ENCODE measurements at regions not wholly inside any gene's neighbourhood (a gene's known extent, or its start where the extent isn't known, plus 50 kb on each side); places are given as distances from the start of the nearest gene placed in this dataset.

GRCh38 chr1:5484451-5485165, 507.6 kb downstream of the NPHP4 start:
- intact Hi-C loops (cut with DNase I), result loop anchor here (1.0 kb wide), 1 partner anchor 25 kb away; no protein-coding TSS in a partner anchor
- DNase-seq (ENCODE audit: low spot score) (no peak), ATAC-seq (peak; percentile 33)

- no peak for ATAC-seq
- intact Hi-C loops (cut with DNase I), result no loop called here
- DNase-seq (ENCODE audit: low spot score), result no peak
Observed at GRCh38 chr1:5481889-5482288, 510.3 kb downstream of the NPHP4 start.

- intact Hi-C loops (cut with DNase I), result no loop called here
- DNase-seq (ENCODE audit: low spot score) (no peak), ATAC-seq (no peak)
Observed at GRCh38 chr1:5480906-5481305, 511.3 kb downstream of the NPHP4 start.

- intact Hi-C loops (cut with DNase I), result no loop called here
- ATAC-seq (no peak), DNase-seq (ENCODE audit: low spot score) (no peak)
Observed at GRCh38 chr1:5479876-5480646, 512.2 kb downstream of the NPHP4 start.

- ATAC-seq (no peak), DNase-seq (ENCODE audit: low spot score) (no peak)
Observed at GRCh38 chr1:5478961-5479360, 513.3 kb downstream of the NPHP4 start.

GRCh38 chr1:5478156-5478695, 514.0 kb downstream of the NPHP4 start:
- intact Hi-C loops (cut with DNase I), result no loop called here
- DNase-seq (ENCODE audit: low spot score) (no peak), ATAC-seq (no peak)

More at GRCh38 chr1:5478961-5479360, 513.3 kb downstream of the NPHP4 start:
- intact Hi-C loops (cut with DNase I), result no loop called here

GRCh38 chr1:5477716-5478115, 514.5 kb downstream of the NPHP4 start:
- DNase-seq (ENCODE audit: low spot score) (no peak), ATAC-seq (peak; percentile 72)
- intact Hi-C loops (cut with DNase I), result no loop called here

GRCh38 chr1:5475572-5475971, 516.7 kb downstream of the NPHP4 start:
- intact Hi-C loops (cut with DNase I), result no loop called here
- no peak for ATAC-seq
- DNase-seq (ENCODE audit: low spot score), result no peak

GRCh38 chr1:5473268-5473667, 519.0 kb downstream of the NPHP4 start:
- intact Hi-C loops (cut with DNase I), result no loop called here
- DNase-seq (ENCODE audit: low spot score) (no peak), ATAC-seq (no peak)

- ATAC-seq (no peak), DNase-seq (ENCODE audit: low spot score) (no peak)
- intact Hi-C loops (cut with DNase I), result no loop called here
Observed at GRCh38 chr1:5466487-5466886, 525.7 kb downstream of the NPHP4 start.

GRCh38 chr1:5465281-5465711, 526.9 kb downstream of the NPHP4 start:
- DNase-seq (ENCODE audit: low spot score) (no peak), ATAC-seq (no peak)
- intact Hi-C loops (cut with DNase I), result no loop called here

GRCh38 chr1:5464366-5464765, 527.9 kb downstream of the NPHP4 start:
- ATAC-seq (no peak), DNase-seq (ENCODE audit: low spot score) (no peak)
- intact Hi-C loops (cut with DNase I), result no loop called here

GRCh38 chr1:5460974-5461373, 531.3 kb downstream of the NPHP4 start:
- intact Hi-C loops (cut with DNase I), result no loop called here
- ATAC-seq (no peak), DNase-seq (ENCODE audit: low spot score) (no peak)

GRCh38 chr1:5459839-5460610, 532.2 kb downstream of the NPHP4 start:
- DNase-seq (ENCODE audit: low spot score), result no peak
- no peak for ATAC-seq
- intact Hi-C loops (cut with DNase I), result no loop called here

GRCh38 chr1:5458248-5458647, 534.0 kb downstream of the NPHP4 start:
- ATAC-seq (no peak), DNase-seq (ENCODE audit: low spot score) (no peak)
- intact Hi-C loops (cut with DNase I), result no loop called here

GRCh38 chr1:5456090-5456811, 536.0 kb downstream of the NPHP4 start:
- ATAC-seq, result no peak
- no peak for DNase-seq (ENCODE audit: low spot score)
- intact Hi-C loops (cut with DNase I), result no loop called here

- no peak for DNase-seq (ENCODE audit: low spot score)
- intact Hi-C loops (cut with DNase I), result no loop called here
- ATAC-seq, result no peak
Observed at GRCh38 chr1:5455651-5456050, 536.6 kb downstream of the NPHP4 start.

- DNase-seq (ENCODE audit: low spot score), result no peak
- intact Hi-C loops (cut with DNase I), result no loop called here
- no peak for ATAC-seq
Observed at GRCh38 chr1:5455056-5455455, 537.2 kb downstream of the NPHP4 start.

- intact Hi-C loops (cut with DNase I), result no loop called here
- DNase-seq (ENCODE audit: low spot score), result no peak
- no peak for ATAC-seq
Observed at GRCh38 chr1:5453347-5453746, 538.9 kb downstream of the NPHP4 start.

All from sciatic nerve (tissue), 2 donors.